Central memory CD8-positive, alpha-beta T cell (primary cell): ENCODE measurements at regions not wholly inside any gene's neighbourhood (a gene's known extent, or its start where the extent isn't known, plus 50 kb on each side); places are given as distances from the start of the nearest gene placed in this dataset.
A peak's percentile ranks its signal among the peaks of the same experiment; 100 is the strongest.

Experiments used
- ATAC-seq: fragments of 150-1000 bp; cut with Tn5 transposase; replicated peaks from 2 replicates; pipeline ENCODE4 v1.10.0; 2022; ENCODE audit warnings: mild to moderate bottlenecking, moderate FRiP score, moderate number of reproducible peaks; ENCODE audit not compliant: poor library complexity, severe bottlenecking; ENCODE audit errors: extremely low read depth
- DNase-seq, 2 donors: peaks; one replicate each; pipeline ENCODE4 v3.0.0; 2021; ENCODE audit warnings: low spot score in 2 of 2
- H3K27ac Mint-ChIP-seq: one replicate; pipeline ENCODE4 v1.8.0; 2022; ENCODE audit warnings: low read depth, mild to moderate bottlenecking, moderate library complexity, mixed read lengths
- H3K27me3 Mint-ChIP-seq: one replicate; pipeline ENCODE4 v1.8.0; 2022; ENCODE audit warnings: mixed read lengths
- H3K36me3 Mint-ChIP-seq: one replicate; pipeline ENCODE4 v1.8.0; 2022; ENCODE audit warnings: mild to moderate bottlenecking, moderate library complexity, mixed read lengths; ENCODE audit not compliant: insufficient read depth
- H3K4me1 Mint-ChIP-seq: one replicate; pipeline ENCODE4 v1.8.0; 2022; ENCODE audit warnings: mixed read lengths
- H3K4me3 Mint-ChIP-seq: one replicate; pipeline ENCODE4 v1.8.0; 2022; ENCODE audit warnings: mild to moderate bottlenecking, moderate library complexity, mixed read lengths
- H3K9me3 Mint-ChIP-seq: one replicate; pipeline ENCODE4 v1.8.0; 2022; ENCODE audit warnings: mixed read lengths

- Mint-ChIP-seq H3K4me3 (peak overlapping the region; percentile 34), H3K36me3 (no peaks in the 10 kb centered on the region), H3K4me1 (peaks cover 9% of the 10 kb centered on the region), H3K27ac (no peak overlapping the region), H3K9me3 (no peaks in the 10 kb centered on the region), H3K27me3 (peaks cover 70% of the 10 kb centered on the region)
- DNase-seq (no peak), ATAC-seq (peak; percentile 36)
These were observed 91.9 kb downstream of the TMEM30B start for GRCh38 chr14:61188978-61189808.

- DNase-seq (no peak), ATAC-seq (no peak)
- H3K4me1 Mint-ChIP-seq = peaks cover 9% of the 10 kb centered on the region
- H3K4me3 Mint-ChIP-seq = no peak overlapping the region
- no peaks in the 10 kb centered on the region for H3K36me3 Mint-ChIP-seq
- H3K27me3 Mint-ChIP-seq = peaks cover 74% of the 10 kb centered on the region
- no peaks in the 10 kb centered on the region for H3K9me3 Mint-ChIP-seq
- no peak overlapping the region for H3K27ac Mint-ChIP-seq
These were observed 92.9 kb downstream of the TMEM30B start for GRCh38 chr14:61188196-61188595.

DNA sequence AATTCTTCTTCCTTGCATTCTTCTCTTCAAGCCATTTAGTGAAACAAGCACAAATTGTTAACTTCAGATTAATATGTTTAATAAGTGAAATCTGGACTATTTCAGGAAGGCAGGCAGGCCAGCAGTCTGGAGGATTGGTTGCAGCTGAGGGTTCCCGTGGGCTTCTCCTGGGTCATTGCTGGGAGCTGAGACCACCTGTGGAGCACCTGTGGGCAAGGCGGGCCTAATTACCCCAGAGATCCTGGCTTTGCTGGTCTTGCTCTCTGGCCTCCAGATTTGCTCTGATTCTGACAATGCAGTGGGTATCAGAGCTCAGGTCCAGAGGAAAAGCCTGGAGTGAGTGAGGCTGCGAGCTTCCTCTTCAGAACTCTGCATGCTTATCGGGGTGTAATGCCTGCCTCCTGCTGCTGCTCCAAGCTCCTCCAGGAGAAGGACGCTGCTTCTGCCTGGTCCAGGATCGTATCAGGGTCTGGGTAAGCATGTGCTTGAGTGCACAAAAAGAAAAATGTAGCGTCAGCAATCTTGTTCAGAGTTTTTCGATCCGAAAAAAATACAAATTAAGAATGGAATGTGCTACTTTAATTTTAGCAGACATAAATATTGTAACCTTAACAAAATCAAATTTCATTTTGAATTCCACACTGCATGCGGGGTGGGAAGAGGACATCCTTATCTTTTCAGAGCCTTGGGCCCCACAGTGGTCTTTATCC is 93.8 kb downstream of the TMEM30B start:
- H3K9me3 Mint-ChIP-seq = no peaks in the 10 kb centered on the region
- H3K27me3 Mint-ChIP-seq = peaks cover 72% of the 10 kb centered on the region
- no peak overlapping the region for H3K27ac Mint-ChIP-seq
- H3K4me3 Mint-ChIP-seq = no peak overlapping the region
- peaks cover 9% of the 10 kb centered on the region for H3K4me1 Mint-ChIP-seq
- no peak for DNase-seq
- ATAC-seq = no peak
- no peaks in the 10 kb centered on the region for H3K36me3 Mint-ChIP-seq

- Mint-ChIP-seq H3K4me3 (no peak overlapping the region), H3K27me3 (peaks cover 65% of the 10 kb centered on the region), H3K36me3 (peaks cover 3% of the 10 kb centered on the region), H3K9me3 (no peaks in the 10 kb centered on the region), H3K27ac (no peak overlapping the region), H3K4me1 (peaks cover 9% of the 10 kb centered on the region)
- no peak for DNase-seq
- no peak for ATAC-seq
These were observed 94.6 kb downstream of the TMEM30B start for GRCh38 chr14:61186341-61187195.

DNA sequence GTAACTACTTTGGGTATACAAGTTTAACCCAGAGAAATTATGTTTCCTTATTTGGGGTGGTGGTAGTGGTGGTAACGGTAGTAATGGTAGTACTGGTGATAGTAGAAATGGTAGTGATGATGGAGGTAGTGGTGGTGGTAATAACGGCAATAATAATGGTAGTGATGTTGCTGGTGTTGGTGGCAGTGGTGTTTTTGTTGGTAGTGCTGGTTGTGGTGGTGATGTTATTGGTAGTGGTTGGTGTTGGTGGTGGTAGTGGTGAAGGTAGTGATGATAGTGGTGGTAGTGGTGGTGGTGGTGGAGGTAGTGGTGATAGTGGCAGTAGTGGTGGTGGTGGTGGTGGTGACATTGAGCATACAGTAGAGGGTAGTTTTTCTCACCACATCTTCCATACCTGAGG is 95.6 kb downstream of the TMEM30B start:
- DNase-seq (no peak), ATAC-seq (no peak)
- Mint-ChIP-seq H3K36me3 (peaks cover 4% of the 10 kb centered on the region), H3K4me1 (peaks cover 9% of the 10 kb centered on the region), H3K27ac (no peak overlapping the region), H3K9me3 (no peaks in the 10 kb centered on the region), H3K4me3 (no peak overlapping the region), H3K27me3 (peaks cover 54% of the 10 kb centered on the region)

GRCh38 chr14:61184112-61184511 is 97.0 kb downstream of the TMEM30B start:
- Mint-ChIP-seq H3K27ac (no peak overlapping the region), H3K4me1 (peaks cover under 1% of the 10 kb centered on the region), H3K27me3 (peaks cover 40% of the 10 kb centered on the region), H3K36me3 (peaks cover 4% of the 10 kb centered on the region), H3K4me3 (no peak overlapping the region), H3K9me3 (no peaks in the 10 kb centered on the region)
- ATAC-seq (no peak), DNase-seq (no peak)

DNA sequence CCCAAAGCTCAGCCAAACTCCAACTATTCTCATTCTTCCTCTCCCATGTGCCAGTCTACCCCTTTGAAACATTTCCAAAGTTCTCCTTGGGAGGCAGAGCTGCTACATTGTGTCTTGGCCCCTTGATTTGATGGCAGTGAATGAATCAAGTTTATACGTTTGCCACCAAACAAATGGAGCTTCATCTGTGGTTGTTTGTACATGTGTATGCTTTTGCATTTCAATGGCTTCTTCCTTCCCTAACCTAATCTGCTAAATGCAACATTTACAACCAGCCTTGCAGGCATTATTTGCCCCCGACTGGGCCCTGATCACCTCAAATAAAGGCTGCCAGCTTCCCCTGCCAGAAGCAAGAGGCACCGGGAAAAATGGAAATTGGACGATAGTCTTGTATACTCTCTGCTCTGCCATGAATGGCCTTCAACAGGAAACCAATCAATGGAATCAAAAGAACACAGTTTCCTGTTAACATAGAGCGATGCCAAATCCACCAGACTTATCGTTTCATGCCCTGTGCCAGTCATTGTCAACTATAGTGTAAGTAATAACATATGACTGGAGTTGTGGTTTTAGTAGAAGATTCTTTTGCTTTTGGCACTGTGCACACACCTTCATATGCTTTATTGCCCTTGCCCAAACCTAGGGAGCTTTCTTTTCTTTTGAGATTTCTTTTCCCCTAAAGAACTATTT is 97.8 kb downstream of the TMEM30B start:
- peaks cover under 1% of the 10 kb centered on the region for H3K4me1 Mint-ChIP-seq
- peaks cover 41% of the 10 kb centered on the region for H3K27me3 Mint-ChIP-seq
- DNase-seq (no peak), ATAC-seq (no peak)
- H3K36me3 Mint-ChIP-seq = peaks cover 4% of the 10 kb centered on the region
- no peaks in the 10 kb centered on the region for H3K9me3 Mint-ChIP-seq
- no peak overlapping the region for H3K27ac Mint-ChIP-seq
- H3K4me3 Mint-ChIP-seq = no peak overlapping the region

DNA sequence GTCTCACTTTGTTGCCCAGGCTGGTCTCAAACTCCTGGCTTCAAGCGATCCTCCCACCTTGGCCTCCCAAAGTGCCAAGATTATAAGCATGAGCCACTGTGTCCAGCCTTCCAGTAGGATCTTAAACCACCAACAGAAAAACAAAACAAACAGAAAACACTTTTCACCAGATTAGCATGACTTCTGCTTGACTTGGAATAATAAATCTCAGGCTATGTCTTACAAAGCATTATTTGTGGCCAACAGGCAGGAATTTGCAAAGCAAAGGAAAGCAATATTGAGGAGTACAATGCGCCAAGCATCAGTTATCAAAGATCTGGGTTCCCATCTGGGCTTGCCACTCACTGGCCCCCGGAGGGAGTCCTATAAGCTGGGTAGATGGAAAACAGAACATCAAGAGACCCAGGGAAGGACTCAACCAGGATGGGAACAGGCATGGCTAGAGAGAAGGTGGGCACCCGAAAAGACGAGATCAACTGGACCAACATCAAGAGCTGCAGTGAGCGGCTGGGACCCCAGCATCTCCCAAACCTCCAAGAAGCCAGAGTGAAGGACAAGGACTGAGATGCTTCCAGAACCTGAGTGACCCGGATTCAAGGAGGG is 101.2 kb downstream of the TMEM30B start:
- ATAC-seq = no peak
- Mint-ChIP-seq H3K27ac (no peak overlapping the region), H3K4me3 (no peak overlapping the region), H3K4me1 (peaks cover 10% of the 10 kb centered on the region), H3K27me3 (peaks cover 46% of the 10 kb centered on the region), H3K9me3 (no peaks in the 10 kb centered on the region), H3K36me3 (peaks cover 4% of the 10 kb centered on the region)
- DNase-seq = no peak

- ATAC-seq (no peak), DNase-seq (no peak)
- Mint-ChIP-seq H3K27me3 (peaks cover 46% of the 10 kb centered on the region), H3K9me3 (no peaks in the 10 kb centered on the region), H3K27ac (no peak overlapping the region), H3K4me3 (no peak overlapping the region), H3K36me3 (peaks cover 4% of the 10 kb centered on the region), H3K4me1 (peaks cover 10% of the 10 kb centered on the region)
These were observed 102.0 kb downstream of the TMEM30B start for GRCh38 chr14:61179061-61179690.

DNA sequence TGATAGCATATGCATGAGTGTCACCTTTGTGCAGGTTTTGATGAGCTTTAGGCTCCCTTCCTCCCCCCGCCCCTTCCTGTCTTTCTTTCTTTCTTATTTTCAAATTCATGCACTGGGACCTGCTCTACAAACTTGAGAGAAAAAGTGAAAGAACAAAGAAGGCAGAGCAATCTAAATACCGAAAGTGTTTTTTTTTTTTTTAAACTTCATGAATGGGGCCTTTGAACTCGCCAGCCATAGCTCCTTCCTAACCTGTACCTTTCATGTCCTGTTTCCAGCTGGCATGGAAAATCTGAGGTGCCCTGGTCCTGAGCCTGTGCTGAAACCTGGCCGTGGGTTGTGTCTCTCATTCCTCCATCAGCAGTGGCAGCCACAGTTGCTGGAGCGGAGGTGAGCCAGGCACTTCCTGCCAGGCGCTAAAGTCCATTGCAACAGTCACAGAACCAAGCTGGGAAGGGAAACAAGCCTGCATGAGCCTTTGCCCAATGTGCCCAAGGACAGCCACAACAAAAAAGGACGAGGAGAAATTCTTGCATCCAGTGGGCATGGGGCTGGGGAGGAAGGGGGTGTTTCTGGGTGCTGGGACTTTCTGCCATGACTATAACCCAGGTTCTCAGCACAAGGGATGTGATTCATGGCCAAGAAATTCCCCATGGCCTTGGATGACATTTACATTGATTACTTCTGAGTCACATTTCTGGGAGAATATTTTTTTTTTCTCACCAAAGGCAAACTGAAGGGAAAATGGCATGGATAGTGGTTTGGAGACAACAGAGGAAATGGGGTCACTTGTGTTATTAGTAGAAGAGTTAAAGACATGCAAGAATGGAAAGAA is 102.7 kb downstream of the TMEM30B start:
- ATAC-seq (no peak), DNase-seq (no peak)
- Mint-ChIP-seq H3K27ac (no peak overlapping the region), H3K4me3 (peak overlapping the region; percentile 36), H3K9me3 (no peaks in the 10 kb centered on the region), H3K36me3 (peaks cover 4% of the 10 kb centered on the region), H3K4me1 (peaks cover 10% of the 10 kb centered on the region), H3K27me3 (peaks cover 44% of the 10 kb centered on the region)
